ENCODE measurements at regions not wholly inside any gene's neighbourhood (a gene's known extent, or its start where the extent isn't known, plus 50 kb on each side); places are given as distances from the start of the nearest gene placed in this dataset.

GRCh38 chr9:79061752-79062616, 509.8 kb upstream of the TLE4 start:
- H3K9me3 Mint-ChIP-seq: peaks cover 1 to 23% (median 6%) of the 10 kb centered on the region in 7 donors

GRCh38 chr9:79073201-79073600, 498.6 kb upstream of the TLE4 start:
- Histone ChIP-seq H3K79me2 (ENCODE audit: insufficient read depth, low read length) (no peaks in the 10 kb centered on the region), H3K4me3 (replicated peaks in 1 of 3; ENCODE audit: low read depth in 2 of 3, low read length in 3 of 3) (no peak overlapping the region), H2AFZ (ENCODE audit: insufficient read depth, low read depth, low read length, poor library complexity, severe bottlenecking) (no peak overlapping the region), H3K36me3 (replicated peaks in 1 of 2; ENCODE audit: control insufficient read depth in 1 of 2, insufficient read depth in 2 of 2, low read length in 2 of 2) (no peaks in the 10 kb centered on the region), H3K4me2 (replicated peaks; ENCODE audit: extremely low read depth, low read length, poor library complexity, severe bottlenecking) (no peak overlapping the region), H3K9me3 (replicated peaks in 1 of 2; ENCODE audit: control insufficient read depth in 1 of 2, insufficient read depth in 1 of 2, low read length in 2 of 2) (no peaks in the 10 kb centered on the region), H4K20me1 (ENCODE audit: insufficient read depth, low read length) (no peaks in the 10 kb centered on the region), H3K27ac (ENCODE audit: low read depth in 1 of 2, low read length in 2 of 2) (no peak overlapping the region), H3K4me1 (ENCODE audit: control insufficient read depth in 1 of 2, insufficient read depth in 2 of 2, low read length in 2 of 2) (no peaks in the 10 kb centered on the region), H3K9ac (ENCODE audit: insufficient read depth, low read length, poor library complexity, severe bottlenecking) (no peak overlapping the region), H3K27me3 (ENCODE audit: control insufficient read depth in 2 of 2, insufficient read depth in 2 of 2, low read length in 2 of 2) (no peaks in the 10 kb centered on the region)
- H3K9me3 Mint-ChIP-seq: peaks cover 0 to 8% (median 2%) of the 10 kb centered on the region in 7 donors
- H3K4me3 Mint-ChIP-seq: no peak overlapping the region
- no peaks in the 10 kb centered on the region for H3K4me1 Mint-ChIP-seq
- no peaks in the 10 kb centered on the region for H3K36me3 Mint-ChIP-seq
- WGBS (ENCODE audit: insufficient coverage): 86% methylated on average over 2 of the region's 3 CpGs
- intact Hi-C loops (cut with micrococcal nuclease): no loop called here
- no peak for DNase-seq
- TF ChIP-seq CTCF (IDR thresholded peaks at IDR 0.05): no peak
- no peaks in the 10 kb centered on the region for H3K27me3 Mint-ChIP-seq (ENCODE audit: low read depth in 3 of 3)
- H3K27ac Mint-ChIP-seq: no peak overlapping the region

More at GRCh38 chr9:79061752-79062616, 509.8 kb upstream of the TLE4 start:
- H3K27me3 ChIP-seq (ENCODE audit: control insufficient read depth in 2 of 2, insufficient read depth in 2 of 2, low read length in 2 of 2): no peaks in the 10 kb centered on the region
- H3K4me1 ChIP-seq (ENCODE audit: control insufficient read depth in 1 of 2, insufficient read depth in 2 of 2, low read length in 2 of 2): no peaks in the 10 kb centered on the region
- Mint-ChIP-seq H3K36me3 (no peaks in the 10 kb centered on the region), H3K27me3 (ENCODE audit: low read depth in 3 of 3) (peaks cover 0 to 1% (median 1%) of the 10 kb centered on the region in 3 donors), H3K4me1 (no peaks in the 10 kb centered on the region), H3K4me3 (no peak overlapping the region), H3K27ac (no peak overlapping the region)
- H3K27ac ChIP-seq (ENCODE audit: low read depth in 1 of 2, low read length in 2 of 2): no peak overlapping the region
- WGBS (ENCODE audit: insufficient coverage): 88% methylated on average over 2 of the region's 7 CpGs
- no peaks in the 10 kb centered on the region for H4K20me1 ChIP-seq (ENCODE audit: insufficient read depth, low read length)
- no peak overlapping the region for H2AFZ ChIP-seq (ENCODE audit: insufficient read depth, low read depth, low read length, poor library complexity, severe bottlenecking)
- H3K36me3 ChIP-seq (replicated peaks in 1 of 2; ENCODE audit: control insufficient read depth in 1 of 2, insufficient read depth in 2 of 2, low read length in 2 of 2): no peaks in the 10 kb centered on the region
- intact Hi-C loops (cut with micrococcal nuclease): no loop called here
- H3K9me3 ChIP-seq (replicated peaks in 1 of 2; ENCODE audit: control insufficient read depth in 1 of 2, insufficient read depth in 1 of 2, low read length in 2 of 2): peaks cover 0 to 6% of the 10 kb centered on the region in 2 donors
- no peak overlapping the region for H3K4me2 ChIP-seq (replicated peaks; ENCODE audit: extremely low read depth, low read length, poor library complexity, severe bottlenecking)
- no peak overlapping the region for H3K4me3 ChIP-seq (replicated peaks in 1 of 3; ENCODE audit: low read depth in 2 of 3, low read length in 3 of 3)
- no peak for TF ChIP-seq CTCF (IDR thresholded peaks at IDR 0.05)
- H3K9ac ChIP-seq (ENCODE audit: insufficient read depth, low read length, poor library complexity, severe bottlenecking): no peak overlapping the region
- no peaks in the 10 kb centered on the region for H3K79me2 ChIP-seq (ENCODE audit: insufficient read depth, low read length)
- DNase-seq: no peak

All from CD14-positive monocyte (primary cell).